RPMI8226 (cell line): ENCODE measurements at regions not wholly inside any gene's neighbourhood (a gene's known extent, or its start where the extent isn't known, plus 50 kb on each side); places are given as distances from the start of the nearest gene placed in this dataset.
"Not testable (repeated sequence)": the region's sequence is repeated elsewhere in the genome, so short reads cannot be mapped to it uniquely, and the experiment has no call there.

Experiments used
- DNase-seq: peaks from one replicate; pipeline ENCODE4 v3.0.0-alpha.2; 2015

GRCh38 chr11:37969336-37969735, 1371.3 kb upstream of the RAG2 start:
- DNase-seq = not testable (repeated sequence)

- DNase-seq = no peak
These were observed 1370.1 kb upstream of the RAG2 start for GRCh38 chr11:37968148-37968547.

- no peak for DNase-seq
These were observed 1369.6 kb upstream of the RAG2 start for GRCh38 chr11:37967635-37968034.

GRCh38 chr11:37963440-37963839, 1365.4 kb upstream of the RAG2 start:
- DNase-seq = no peak

- DNase-seq = no peak
These were observed 1359.7 kb upstream of the RAG2 start for GRCh38 chr11:37957717-37958116.

- no peak for DNase-seq
These were observed 1354.0 kb upstream of the RAG2 start for GRCh38 chr11:37951996-37952395.

GRCh38 chr11:37948258-37948657, 1350.2 kb upstream of the RAG2 start:
- DNase-seq = no peak

GRCh38 chr11:37947821-37948220, 1349.8 kb upstream of the RAG2 start:
- DNase-seq = no peak

GRCh38 chr11:37946155-37946766, 1348.2 kb upstream of the RAG2 start:
- peak; percentile 33 for DNase-seq

- DNase-seq = no peak
These were observed 1344.0 kb upstream of the RAG2 start for GRCh38 chr11:37942081-37942480.

GRCh38 chr11:37929100-37929653, 1331.1 kb upstream of the RAG2 start:
- DNase-seq = no peak

GRCh38 chr11:37926772-37927171, 1328.7 kb upstream of the RAG2 start:
- no peak for DNase-seq

- DNase-seq = no peak
These were observed 1318.3 kb upstream of the RAG2 start for GRCh38 chr11:37916331-37916730.

GRCh38 chr11:37914859-37915258, 1316.8 kb upstream of the RAG2 start:
- DNase-seq = no peak

GRCh38 chr11:37908219-37908548, 1310.1 kb upstream of the RAG2 start:
- no peak for DNase-seq

GRCh38 chr11:37907436-37908218, 1309.6 kb upstream of the RAG2 start:
- no peak for DNase-seq

- no peak for DNase-seq
These were observed 1307.8 kb upstream of the RAG2 start for GRCh38 chr11:37905707-37906417.

- DNase-seq = peak; percentile 3
These were observed 1298.0 kb upstream of the RAG2 start for GRCh38 chr11:37896016-37896415.

- no peak for DNase-seq
These were observed 1283.7 kb upstream of the RAG2 start for GRCh38 chr11:37881741-37882140.

- DNase-seq = no peak
These were observed 1263.6 kb upstream of the RAG2 start for GRCh38 chr11:37861671-37862070.

GRCh38 chr11:37858806-37859537, 1260.9 kb upstream of the RAG2 start:
- not testable (repeated sequence) for DNase-seq

GRCh38 chr11:37858398-37858797, 1260.4 kb upstream of the RAG2 start:
- no peak for DNase-seq

- no peak for DNase-seq
These were observed 1259.7 kb upstream of the RAG2 start for GRCh38 chr11:37857726-37858125.
